Psoas muscle (tissue), 7 donors: ENCODE measurements at regions not wholly inside any gene's neighbourhood (a gene's known extent, or its start where the extent isn't known, plus 50 kb on each side); places are given as distances from the start of the nearest gene placed in this dataset.

ENCODE experiments used
- ATAC-seq, 4 donors: fragments of 200-7000 bp; cut with Tn5 transposase; one replicate each; pipeline ENCODE4 v1.9.1; 2020; ENCODE audit warnings: moderate library complexity in 3 of 4, mild to moderate bottlenecking in 2 of 4
- DNase-seq, 2 donors: peaks; one replicate each; pipeline ENCODE4 v3.0.0-alpha.2; 2020
- H3K27ac ChIP-seq: fragments of 200-600 bp; one replicate; pipeline ENCODE4 v1.8.0; 2022
- H3K27me3 ChIP-seq, 3 donors: fragments of 200-600 bp in 1 of 3; one replicate each; pipeline versions ENCODE4 v1.6.1 to v1.8.0; 2013 to 2022; ENCODE audit warnings: low read length in 2 of 3, mild to moderate bottlenecking in 2 of 3, moderate library complexity in 1 of 3; ENCODE audit not compliant: insufficient read depth in 3 of 3
- H3K36me3 ChIP-seq, 2 donors: fragments of 200-600 bp in 1 of 2; one replicate each; pipeline versions ENCODE4 v1.6.1 to v1.8.0; 2013 to 2022; ENCODE audit warnings: low read depth in 1 of 2, mild to moderate bottlenecking in 1 of 2, moderate library complexity in 1 of 2; ENCODE audit not compliant: insufficient read depth in 1 of 2
- H3K4me1 ChIP-seq: fragments of 200-600 bp; one replicate; pipeline ENCODE4 v1.8.0; 2022
- H3K4me3 ChIP-seq: fragments of 200-600 bp; one replicate; pipeline ENCODE4 v1.8.0; 2022; ENCODE audit warnings: mild to moderate bottlenecking
- H3K9me3 ChIP-seq: fragments of 200-600 bp; one replicate; pipeline ENCODE4 v1.8.0; 2022
- CTCF ChIP-seq: fragments of 200-600 bp; IDR thresholded peaks from one replicate; pipeline ENCODE4 v1.8.0; 2022; ENCODE audit warnings: antibody characterized with exemption
- whole genome bisulfite sequencing, 3 donors: extraction: QIAGEN DNeasy Blood & Tissue Kit; methylation state at CpG; one replicate each; pipeline versions ENCODE4 v1.1.6 to v1.1.7; 2013; 5-methylcytosine and 5-hydroxymethylcytosine counted together
- intact Hi-C, 2 donors: fragments of 100-400 bp; cut with DNase I; formaldehyde crosslinking; loops; one replicate each; pipeline versions ENCODE4 v1.11.0 to v1.14.2; 2022
- donor health status: healthy with polysubstance abuse.
- donor health status: DM: no; HTN: no; CAD: no; lungs with moderate emphysema.
- donor health status: Bipolar disorder and iron deficiency.
- donor health status: healthy.
- donor health status: DM: yes; HTN: yes; CAD: no.
- donor health status: DM: no; HTN: no; CAD: no.
- donor health status: DM: yes; HTN: yes; CAD: no.

- no peak for DNase-seq
- WGBS, 3 donors: 58 to 66% (median 62%) methylated on average over 3 of the region's 3 CpGs
- ATAC-seq: no peak
- TF ChIP-seq CTCF: no peak
- intact Hi-C loops: no loop called here
- Histone ChIP-seq H3K4me3 (no peak overlapping the region), H3K27ac (no peak overlapping the region), H3K27me3 (peaks cover 0 to 3% (median 0%) of the 10 kb centered on the region in 3 donors), H3K36me3 (no peaks in the 10 kb centered on the region), H3K9me3 (no peaks in the 10 kb centered on the region), H3K4me1 (no peaks in the 10 kb centered on the region)
Observed at GRCh38 chr10:77702166-77702565, 64.6 kb upstream of the KCNMA1 start.

- no peak overlapping the region for H3K27ac ChIP-seq
- ATAC-seq (no peak), DNase-seq (no peak)
- H3K9me3 ChIP-seq: no peaks in the 10 kb centered on the region
- no peaks in the 10 kb centered on the region for H3K36me3 ChIP-seq
- TF ChIP-seq CTCF: no peak
- no peaks in the 10 kb centered on the region for H3K4me1 ChIP-seq
- H3K4me3 ChIP-seq: no peak overlapping the region
- intact Hi-C loops: no loop called here
- 54 to 57% (median 56%) methylated on average over 1 of the region's 1 CpG for WGBS, 3 donors
- peaks cover 0 to 3% (median 0%) of the 10 kb centered on the region in 3 donors for H3K27me3 ChIP-seq
Observed at GRCh38 chr10:77700086-77700485, 62.5 kb upstream of the KCNMA1 start.

- WGBS, 3 donors: 58 to 77% (median 73%) methylated on average over 1 of the region's 1 CpG
- DNase-seq (no peak), ATAC-seq (no peak)
- H3K9me3 ChIP-seq: no peaks in the 10 kb centered on the region
- H3K4me3 ChIP-seq: no peak overlapping the region
- peaks cover 0 to 3% (median 0%) of the 10 kb centered on the region in 3 donors for H3K27me3 ChIP-seq
- intact Hi-C loops: no loop called here
- H3K36me3 ChIP-seq: no peaks in the 10 kb centered on the region
- H3K27ac ChIP-seq: no peak overlapping the region
- H3K4me1 ChIP-seq: no peaks in the 10 kb centered on the region
- TF ChIP-seq CTCF: no peak
Observed at GRCh38 chr10:77699080-77699645, 61.6 kb upstream of the KCNMA1 start.

- no peaks in the 10 kb centered on the region for H3K4me1 ChIP-seq
- no peak for DNase-seq
- no peak overlapping the region for H3K27ac ChIP-seq
- 83 to 93% (median 88%) methylated on average over 5 of the region's 5 CpGs for WGBS, 3 donors
- TF ChIP-seq CTCF: no peak
- H3K4me3 ChIP-seq: no peak overlapping the region
- no peak for ATAC-seq
- H3K27me3 ChIP-seq: peaks cover 0 to 3% (median 0%) of the 10 kb centered on the region in 3 donors
- no peaks in the 10 kb centered on the region for H3K36me3 ChIP-seq
- H3K9me3 ChIP-seq: no peaks in the 10 kb centered on the region
- intact Hi-C loops: no loop called here
Observed at GRCh38 chr10:77698267-77698931, 60.8 kb upstream of the KCNMA1 start.
